ENCODE measurements at regions not wholly inside any gene's neighbourhood (a gene's known extent, or its start where the extent isn't known, plus 50 kb on each side); places are given as distances from the start of the nearest gene placed in this dataset.

DNA sequence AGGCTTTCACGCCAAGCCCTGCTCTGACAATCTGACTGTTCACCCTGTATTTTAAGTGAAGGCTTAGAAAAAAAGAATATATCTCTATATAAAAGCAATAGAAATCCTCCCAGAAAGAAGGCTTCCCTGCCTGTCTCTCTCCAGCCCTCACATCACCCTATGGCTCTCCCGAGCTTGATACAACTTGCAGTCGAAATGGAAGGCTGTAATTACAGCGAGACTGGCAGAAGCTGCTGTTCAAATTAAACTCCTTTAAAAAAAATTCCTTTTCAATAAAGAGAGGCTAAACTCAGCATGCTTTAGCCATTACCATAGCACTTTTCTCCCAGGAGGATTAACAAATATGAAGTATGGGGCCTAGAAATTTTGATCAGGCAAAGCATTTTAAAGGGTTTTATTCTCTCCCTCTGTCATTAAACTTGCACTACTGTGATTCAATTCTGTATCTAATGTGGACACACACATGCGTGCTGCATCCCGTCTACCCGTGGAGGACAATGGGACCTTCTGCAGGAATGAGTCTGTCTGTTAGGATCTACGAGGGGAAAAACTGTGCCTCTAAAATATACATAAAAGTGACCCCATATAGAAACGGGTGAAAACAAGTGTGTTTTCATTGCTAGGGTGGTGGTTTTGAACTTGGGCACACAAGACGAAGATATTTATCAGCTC is 223.8 kb downstream of the USP6NL start:
- WGBS: 76% methylated on average over 10 of the region's 10 CpGs

DNA sequence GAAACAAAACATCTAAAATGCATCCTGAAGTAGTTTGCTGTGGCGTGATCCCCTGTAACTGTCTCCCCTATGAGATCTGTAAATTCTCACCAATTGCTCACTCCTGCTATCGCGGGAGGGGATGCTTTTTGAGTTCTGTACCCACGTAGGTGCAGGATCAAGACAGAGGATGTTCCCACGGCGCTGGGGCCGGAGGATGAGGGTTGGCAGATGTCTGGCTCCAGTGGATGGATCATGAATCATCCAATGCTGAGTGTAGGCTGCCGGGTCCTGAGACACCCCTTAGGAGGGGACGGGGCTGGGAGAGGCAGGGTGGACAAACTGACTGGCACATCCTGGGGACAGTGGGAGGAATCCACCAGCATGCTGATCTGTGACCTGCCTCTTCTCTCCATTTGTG is 224.4 kb downstream of the USP6NL start:
- H3K36me3 ChIP-seq (ENCODE audit: insufficient read depth): no peaks in the 10 kb centered on the region
- WGBS: 75% methylated on average over 9 of the region's 9 CpGs
- no peak for DNase-seq (ENCODE audit: extremely low spot score)
- no peak overlapping the region for H3K27ac ChIP-seq (ENCODE audit: low read depth)
- no peaks in the 10 kb centered on the region for H3K4me1 ChIP-seq (ENCODE audit: insufficient read depth)
- H3K4me3 ChIP-seq (ENCODE audit: low read depth, low read length): no peak overlapping the region

More for the DNA sequence above, 223.8 kb downstream of the USP6NL start:
- H3K4me1 ChIP-seq (ENCODE audit: insufficient read depth): no peaks in the 10 kb centered on the region
- DNase-seq (ENCODE audit: extremely low spot score): peak; percentile 63
- H3K27ac ChIP-seq (ENCODE audit: low read depth): no peak overlapping the region
- no peak overlapping the region for H3K4me3 ChIP-seq (ENCODE audit: low read depth, low read length)
- H3K36me3 ChIP-seq (ENCODE audit: insufficient read depth): no peaks in the 10 kb centered on the region

Measured in urinary bladder (tissue), 3 donors.